GM12878 (cell line): ENCODE measurements at regions not wholly inside any gene's neighbourhood (a gene's known extent, or its start where the extent isn't known, plus 50 kb on each side); places are given as distances from the start of the nearest gene placed in this dataset.

Experiments
- ATAC-seq: fragments of 200-7000 bp; cut with Tn5 transposase; 3 replicates; pipeline ENCODE4 v1.9.1; 2020; ENCODE audit warnings: mild to moderate bottlenecking, moderate library complexity
- BruUV-seq: library from RNA; stranded (reverse); fragments of 400-500 nt; replicated peaks from 2 replicates; lab custom pipeline; 2021; lab: Mats Ljungman, UMichigan
- CTCF ChIA-PET: fragments of 300-600 bp; sonication (Branson Sonifier 250); formaldehyde crosslinking; extraction: SDS; loops from one replicate; lab custom pipeline; 2021; ENCODE audit warnings: inconsistent platforms; lab: Yijun Ruan, JAX
- POLR2A ChIA-PET: fragments of 350-600 bp; formaldehyde crosslinking; extraction: SDS; loops from one replicate; lab custom pipeline; 2021; ENCODE audit warnings: inconsistent platforms; lab: Charles Lee
- RAD21 ChIA-PET: fragments of 300-600 bp; sonication (Branson Sonifier 250); formaldehyde crosslinking; loops from one replicate; lab custom pipeline; 2023; ENCODE audit warnings: antibody characterized with exemption; ENCODE audit not compliant: unreplicated experiment; lab: Charles Lee
- SMC1A ChIA-PET: fragments of 300-600 bp; sonication (Branson Sonifier 250); formaldehyde crosslinking; loops from one replicate; lab custom pipeline; 2023; ENCODE audit not compliant: unreplicated experiment, uncharacterized antibody; lab: Charles Lee
- DNase-seq: peaks from one replicate; pipeline ENCODE4 v3.0.0-alpha.2; 2011; ENCODE audit warnings: low read depth, low spot score
- FAIRE-seq: peaks from 3 replicates; lab custom pipeline; 2011; peaks lifted over from hg19 to GRCh38; lab: Jason Lieb, UNC
- H2AFZ ChIP-seq: 2 replicates; pipeline ENCODE4 v1.6.0; 2011; ENCODE audit warnings: low read depth, low read length, control low read depth; ENCODE audit not compliant: control insufficient read depth
- H3K27ac ChIP-seq: 2 replicates; pipeline ENCODE4 v1.5.1; 2011; ENCODE audit warnings: control low read depth; ENCODE audit not compliant: control insufficient read depth, insufficient read depth
- H3K27me3 ChIP-seq, 2 experiments: replicated peaks in 1 of 2; 2 replicates each; pipeline versions ENCODE4 v1.6.0 to v1.6.1; 2011; ENCODE audit warnings: low read length in 1 of 2; ENCODE audit not compliant: control insufficient read depth in 2 of 2, insufficient read depth in 2 of 2
- H3K36me3 ChIP-seq, 2 experiments: 2 replicates each; pipeline ENCODE4 v1.5.1; 2011; ENCODE audit warnings: low read length in 1 of 2; ENCODE audit not compliant: control insufficient read depth in 2 of 2, insufficient read depth in 2 of 2
- H3K4me1 ChIP-seq: 2 replicates; pipeline ENCODE4 v1.6.1; 2011; ENCODE audit warnings: mild to moderate bottlenecking, low read length, moderate library complexity, mixed read lengths; ENCODE audit not compliant: control insufficient read depth, insufficient read depth
- H3K4me2 ChIP-seq: 2 replicates; pipeline ENCODE4 v1.6.0; 2011; ENCODE audit warnings: control low read depth; ENCODE audit not compliant: control insufficient read depth, insufficient read depth
- H3K4me3 ChIP-seq: fragments of 200-600 bp; sonication (generic); 2 replicates; pipeline ENCODE4 v1.5.1; 2016
- H3K79me2 ChIP-seq: 2 replicates; pipeline ENCODE4 v1.6.0; 2011; ENCODE audit warnings: low read length; ENCODE audit not compliant: control insufficient read depth, insufficient read depth
- H3K9ac ChIP-seq: 2 replicates; pipeline ENCODE4 v1.8.0; 2011; ENCODE audit warnings: low read length, control low read depth, mixed read lengths; ENCODE audit not compliant: control insufficient read depth, insufficient read depth
- H3K9me3 ChIP-seq: replicated peaks from 3 replicates; pipeline ENCODE4 v1.5.1; 2011; ENCODE audit warnings: mild to moderate bottlenecking, low read length; ENCODE audit not compliant: control insufficient read depth, insufficient read depth
- H4K20me1 ChIP-seq: 2 replicates; pipeline ENCODE4 v1.6.0; 2011; ENCODE audit not compliant: control insufficient read depth, insufficient read depth
- ATF3 ChIP-seq: IDR thresholded peaks from 2 replicates; pipeline ENCODE4 v1.6.1; 2011; ENCODE audit warnings: low read depth, mild to moderate bottlenecking, low read length, moderate library complexity, borderline replicate concordance; ENCODE audit errors: extremely low read depth
- CREB1 ChIP-seq: IDR thresholded peaks from 2 replicates; pipeline ENCODE4 v1.6.1; 2012; ENCODE audit warnings: low read depth, mild to moderate bottlenecking, inconsistent platforms
- FOS ChIP-seq: IDR thresholded peaks from 3 replicates; pipeline ENCODE4 v1.6.1; 2011; ENCODE audit warnings: borderline replicate concordance; ENCODE audit not compliant: insufficient read length; ENCODE audit errors: extremely low read depth
- IRF3 ChIP-seq: fragments of 450-650 bp; IDR thresholded peaks from 2 replicates; pipeline ENCODE4 v1.6.1; 2014; ENCODE audit warnings: mild to moderate bottlenecking
- JUND ChIP-seq: IDR thresholded peaks from 2 replicates; pipeline ENCODE4 v1.6.1; 2012; ENCODE audit warnings: low read depth, mild to moderate bottlenecking, low read length, improper control_type of control experiment, moderate library complexity
- LARP7 ChIP-seq: fragments of 450-650 bp; IDR thresholded peaks from 2 replicates; pipeline ENCODE4 v1.6.1; 2017; ENCODE audit warnings: mild to moderate bottlenecking
- SMC3 ChIP-seq: IDR thresholded peaks from 2 replicates; pipeline ENCODE4 v1.6.1; 2011; ENCODE audit warnings: low read length, improper control_type of control experiment, borderline replicate concordance
- ZNF207 ChIP-seq: fragments of 450-650 bp; IDR thresholded peaks from 2 replicates; pipeline ENCODE4 v1.6.1; 2014; ENCODE audit warnings: antibody characterized with exemption, mild to moderate bottlenecking, borderline replicate concordance
- WGBS: methylation state at CpG from one replicate; pipeline ENCODE4 v1.1.6; 2016; ENCODE audit warnings: low lambda C conversion rate; ENCODE audit not compliant: insufficient replicate concordance, insufficient coverage; ENCODE audit errors: missing lambda C conversion rate; 5-methylcytosine and 5-hydroxymethylcytosine counted together
- in situ Hi-C: fragments of 300-500 bp; cut with MboI; formaldehyde crosslinking; loops from 9 replicates; pipeline ENCODE4 v1.14.3; 2018; ENCODE audit warnings: mixed read lengths
- intact Hi-C: fragments of 100-400 bp; cut with micrococcal nuclease; formaldehyde crosslinking; loops from one replicate; pipeline ENCODE4 v1.14.2; 2022; ENCODE audit not compliant: unreplicated experiment

- Histone ChIP-seq H3K4me3 (no peak overlapping the region), H3K36me3 (no peaks in the 10 kb centered on the region), H4K20me1 (no peaks in the 10 kb centered on the region), H3K9ac (no peak overlapping the region)
- CTCF ChIA-PET = interaction anchor here (0.9 kb wide), 1 partner anchor 16 kb away, joined by 3 read pairs; no protein-coding TSS in a partner anchor
- 67% methylated on average over 1 of the region's 1 CpG for WGBS
- no peak for TF ChIP-seq JUND
- TF ChIP-seq ZNF207 = no peak
- no peak for TF ChIP-seq ATF3
- no peak for TF ChIP-seq FOS
- TF ChIP-seq SMC3 = no peak
- TF ChIP-seq LARP7 = no peak
- no peak for TF ChIP-seq IRF3
- no peak for TF ChIP-seq CREB1
- TF ChIP-seq, all 136 proteins: peak for 0
- intact Hi-C loops (no loop called here), in situ Hi-C loops (no loop called here)
- FAIRE-seq (no peak), ATAC-seq (no peak), DNase-seq (no peak)
- ChIA-PET POLR2A (no interaction called here), RAD21 (no interaction called here), SMC1A (no interaction called here)
- Histone ChIP-seq H3K27ac (no peak overlapping the region), H2AFZ (no peak overlapping the region), H3K4me1 (no peaks in the 10 kb centered on the region), H3K27me3 (no peaks in the 10 kb centered on the region), H3K4me2 (no peak overlapping the region), H3K9me3 (no peaks in the 10 kb centered on the region; the same call in 2 of the 3 replicates), H3K79me2 (no peaks in the 10 kb centered on the region)
- no TSS peak for BruUV-seq
Measured at GRCh38 chr6:134596191-134596590, 278.3 kb upstream of the SGK1 start.
